ENCODE measurements at regions not wholly inside any gene's neighbourhood (a gene's known extent, or its start where the extent isn't known, plus 50 kb on each side); places are given as distances from the start of the nearest gene placed in this dataset.

DNA sequence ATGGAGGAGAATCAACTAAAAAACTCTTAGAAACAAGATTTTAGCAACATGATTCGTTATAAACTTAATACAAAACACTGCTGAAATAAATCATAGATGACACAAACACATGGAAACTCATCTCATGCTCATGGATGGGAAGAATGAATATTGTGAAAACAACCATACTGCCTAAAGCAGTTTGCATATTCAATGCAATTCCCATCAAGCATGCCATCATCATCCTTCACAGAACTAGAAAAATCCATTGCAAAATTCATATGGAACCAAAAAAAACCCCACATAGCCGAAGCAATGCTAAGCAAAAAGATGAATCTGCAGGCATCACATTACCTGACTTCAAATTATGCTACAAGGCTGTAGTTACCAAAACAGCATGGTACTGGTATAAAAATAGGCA lies 1015.8 kb upstream of the GRIA3 start:
- Histone ChIP-seq H3K79me2 (ENCODE audit: insufficient read depth, low read length) (no peaks in the 10 kb centered on the region), H3K9me3 (ENCODE audit: low read depth, low read length) (peaks cover 2% of the 10 kb centered on the region), H4K20me1 (ENCODE audit: insufficient read depth, low read length) (no peaks in the 10 kb centered on the region), H2AFZ (ENCODE audit: low read length) (no peak overlapping the region), H3K27ac (ENCODE audit: low read depth, low read length) (no peak overlapping the region), H3K36me3 (ENCODE audit: insufficient read depth, low read length) (no peaks in the 10 kb centered on the region), H3K4me1 (ENCODE audit: insufficient read depth, low read length) (no peaks in the 10 kb centered on the region), H3K4me3 (ENCODE audit: insufficient read depth, low read length) (no peak overlapping the region), H3K4me2 (ENCODE audit: insufficient read depth, low read length) (no peak overlapping the region), H3K27me3 (ENCODE audit: insufficient read depth, low read length) (no peaks in the 10 kb centered on the region)
- TF ChIP-seq, protein P1, sequence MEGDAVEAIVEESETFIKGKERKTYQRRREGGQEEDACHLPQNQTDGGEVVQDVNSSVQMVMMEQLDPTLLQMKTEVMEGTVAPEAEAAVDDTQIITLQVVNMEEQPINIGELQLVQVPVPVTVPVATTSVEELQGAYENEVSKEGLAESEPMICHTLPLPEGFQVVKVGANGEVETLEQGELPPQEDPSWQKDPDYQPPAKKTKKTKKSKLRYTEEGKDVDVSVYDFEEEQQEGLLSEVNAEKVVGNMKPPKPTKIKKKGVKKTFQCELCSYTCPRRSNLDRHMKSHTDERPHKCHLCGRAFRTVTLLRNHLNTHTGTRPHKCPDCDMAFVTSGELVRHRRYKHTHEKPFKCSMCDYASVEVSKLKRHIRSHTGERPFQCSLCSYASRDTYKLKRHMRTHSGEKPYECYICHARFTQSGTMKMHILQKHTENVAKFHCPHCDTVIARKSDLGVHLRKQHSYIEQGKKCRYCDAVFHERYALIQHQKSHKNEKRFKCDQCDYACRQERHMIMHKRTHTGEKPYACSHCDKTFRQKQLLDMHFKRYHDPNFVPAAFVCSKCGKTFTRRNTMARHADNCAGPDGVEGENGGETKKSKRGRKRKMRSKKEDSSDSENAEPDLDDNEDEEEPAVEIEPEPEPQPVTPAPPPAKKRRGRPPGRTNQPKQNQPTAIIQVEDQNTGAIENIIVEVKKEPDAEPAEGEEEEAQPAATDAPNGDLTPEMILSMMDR (IDR thresholded peaks at IDR 0.05; ENCODE audit: extremely low read depth, low read depth, low read length): no peak
- no peak for DNase-seq (ENCODE audit: insufficient read length, low spot score, missing footprints)

DNA sequence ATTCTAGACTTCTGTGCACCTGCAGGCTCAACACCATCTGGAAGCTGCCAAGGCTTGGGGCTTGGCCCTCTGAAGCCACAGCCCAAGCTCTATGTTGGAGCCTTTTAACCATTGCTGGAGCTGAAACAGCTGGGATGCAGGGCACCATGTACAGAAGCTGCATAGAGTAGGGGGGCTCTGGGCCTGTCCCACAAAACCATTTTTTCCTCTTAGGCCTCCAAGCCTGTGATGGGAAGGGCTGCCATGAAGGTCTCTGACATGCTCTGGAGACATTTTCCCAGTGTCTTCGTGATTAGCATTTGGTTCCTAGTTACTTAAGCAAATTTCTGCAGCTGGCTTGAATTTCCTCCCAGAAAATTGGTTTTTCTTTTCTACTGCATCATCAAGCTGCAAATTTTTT lies 999.3 kb upstream of the GRIA3 start:
- H3K27me3 ChIP-seq (ENCODE audit: insufficient read depth, low read length): no peaks in the 10 kb centered on the region
- H3K79me2 ChIP-seq (ENCODE audit: insufficient read depth, low read length): no peaks in the 10 kb centered on the region
- DNase-seq (ENCODE audit: insufficient read length, low spot score, missing footprints): no peak
- H3K4me2 ChIP-seq (ENCODE audit: insufficient read depth, low read length): no peak overlapping the region
- no peaks in the 10 kb centered on the region for H3K36me3 ChIP-seq (ENCODE audit: insufficient read depth, low read length)
- H3K27ac ChIP-seq (ENCODE audit: low read depth, low read length): no peak overlapping the region
- H3K4me1 ChIP-seq (ENCODE audit: insufficient read depth, low read length): no peaks in the 10 kb centered on the region
- H3K9me3 ChIP-seq (ENCODE audit: low read depth, low read length): no peaks in the 10 kb centered on the region
- no peak overlapping the region for H3K4me3 ChIP-seq (ENCODE audit: insufficient read depth, low read length)
- no peaks in the 10 kb centered on the region for H4K20me1 ChIP-seq (ENCODE audit: insufficient read depth, low read length)
- H2AFZ ChIP-seq (ENCODE audit: low read length): no peak overlapping the region
- TF ChIP-seq, protein P1 (IDR thresholded peaks at IDR 0.05; ENCODE audit: extremely low read depth, low read depth, low read length): no peak

DNA sequence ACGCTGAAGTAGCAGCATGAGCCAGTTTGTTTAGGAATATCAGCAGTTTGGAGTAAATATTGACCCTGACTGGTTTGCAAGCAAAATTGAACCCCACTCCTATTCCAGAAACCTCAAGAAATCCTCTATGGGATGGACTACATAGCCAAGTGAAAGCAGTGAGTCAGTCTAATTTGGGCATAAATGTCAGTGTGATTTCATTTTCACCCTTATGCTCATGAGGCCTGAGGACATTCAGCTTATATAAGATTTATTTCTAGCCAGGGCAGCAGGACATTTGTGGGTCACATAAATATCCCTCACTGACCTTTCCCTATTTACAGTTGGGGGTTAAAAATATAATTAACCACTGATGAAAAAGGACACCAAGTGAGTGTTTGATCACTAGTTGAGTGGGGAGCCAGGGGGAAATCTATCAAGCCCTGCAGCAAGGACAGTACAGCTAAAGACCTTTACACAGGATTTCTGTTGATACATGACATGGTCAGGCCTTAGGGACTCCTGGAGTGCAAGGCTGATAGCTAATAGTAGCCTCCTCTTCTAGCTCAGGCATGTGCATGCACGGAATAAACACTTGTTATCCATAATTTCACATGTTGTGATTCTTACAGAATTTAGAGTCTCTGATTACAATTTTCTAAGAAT lies 996.9 kb upstream of the GRIA3 start:
- no peak overlapping the region for H3K4me2 ChIP-seq (ENCODE audit: insufficient read depth, low read length)
- no peaks in the 10 kb centered on the region for H3K27me3 ChIP-seq (ENCODE audit: insufficient read depth, low read length)
- DNase-seq (ENCODE audit: insufficient read length, low spot score, missing footprints): no peak
- no peak overlapping the region for H3K4me3 ChIP-seq (ENCODE audit: insufficient read depth, low read length)
- no peaks in the 10 kb centered on the region for H4K20me1 ChIP-seq (ENCODE audit: insufficient read depth, low read length)
- H3K9me3 ChIP-seq (ENCODE audit: low read depth, low read length): no peaks in the 10 kb centered on the region
- H3K4me1 ChIP-seq (ENCODE audit: insufficient read depth, low read length): no peaks in the 10 kb centered on the region
- H3K27ac ChIP-seq (ENCODE audit: low read depth, low read length): no peak overlapping the region
- no peak overlapping the region for H2AFZ ChIP-seq (ENCODE audit: low read length)
- H3K79me2 ChIP-seq (ENCODE audit: insufficient read depth, low read length): no peaks in the 10 kb centered on the region
- TF ChIP-seq, protein P1 (IDR thresholded peaks at IDR 0.05; ENCODE audit: extremely low read depth, low read depth, low read length): no peak
- H3K36me3 ChIP-seq (ENCODE audit: insufficient read depth, low read length): no peaks in the 10 kb centered on the region

DNA sequence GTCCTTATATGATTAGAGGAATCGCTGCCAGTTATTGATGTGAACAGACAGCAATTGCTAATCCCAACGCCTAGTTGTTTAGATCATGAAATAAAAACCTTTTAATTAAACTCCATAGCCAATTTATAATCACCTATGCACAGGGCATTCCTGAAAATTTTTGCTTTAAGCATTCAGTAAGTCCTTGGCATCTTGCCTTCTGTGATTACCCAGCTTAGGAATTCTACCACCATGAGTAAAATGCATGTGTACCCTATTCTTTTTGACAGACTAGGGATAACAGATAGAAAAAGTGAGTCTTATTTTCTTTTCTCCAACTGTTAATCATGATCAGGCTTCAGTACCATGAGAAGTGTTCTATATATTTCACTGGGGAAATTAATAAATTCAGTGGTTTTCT lies 995.3 kb upstream of the GRIA3 start:
- Histone ChIP-seq H4K20me1 (ENCODE audit: insufficient read depth, low read length) (no peaks in the 10 kb centered on the region), H3K27me3 (ENCODE audit: insufficient read depth, low read length) (no peaks in the 10 kb centered on the region), H3K27ac (ENCODE audit: low read depth, low read length) (no peak overlapping the region), H3K9me3 (ENCODE audit: low read depth, low read length) (no peaks in the 10 kb centered on the region), H3K36me3 (ENCODE audit: insufficient read depth, low read length) (no peaks in the 10 kb centered on the region), H3K4me3 (ENCODE audit: insufficient read depth, low read length) (no peak overlapping the region), H3K4me1 (ENCODE audit: insufficient read depth, low read length) (no peaks in the 10 kb centered on the region), H2AFZ (ENCODE audit: low read length) (no peak overlapping the region), H3K4me2 (ENCODE audit: insufficient read depth, low read length) (no peak overlapping the region), H3K79me2 (ENCODE audit: insufficient read depth, low read length) (no peaks in the 10 kb centered on the region)
- TF ChIP-seq, protein P1 (IDR thresholded peaks at IDR 0.05; ENCODE audit: extremely low read depth, low read depth, low read length): no peak
- no peak for DNase-seq (ENCODE audit: insufficient read length, low spot score, missing footprints)

Measured in osteoblast (primary cell).